ENCODE measurements at regions not wholly inside any gene's neighbourhood (a gene's known extent, or its start where the extent isn't known, plus 50 kb on each side); places are given as distances from the start of the nearest gene placed in this dataset.

GRCh38 chr6:140051521-140052512 lies 677.4 kb upstream of the CITED2 start:
- no TSS peak for BruUV-seq (replicated peaks)
- TF ChIP-seq ZNF217 (CRISPR knock-in tag; IDR thresholded peaks at IDR 0.05) (no peak), ZNF174 (CRISPR knock-in tag; IDR thresholded peaks at IDR 0.05) (no peak)
- H4K20me1 ChIP-seq (replicated peaks; ENCODE audit: control insufficient read depth, insufficient read depth, low read length): no peaks in the 10 kb centered on the region
- DNase-seq (ENCODE audit: extremely low read depth in 1 of 4, low spot score in 3 of 4) (no peak), FAIRE-seq (no peak), ATAC-seq (no peak)
- ChIA-PET POLR2A (interaction anchor here (0.6 to 1.7 kb wide), 6 partner anchors 9 to 923 kb away, joined by 3 to 6 read pairs (median 4); partner anchors contain the start of gene CITED2), CTCF (ENCODE audit: low intra/inter-chr PET ratio) (no interaction called here)
- peaks cover 5 to 7% of the 10 kb centered on the region in 2 experiments; a peak in 2 of 5 replicates for H3K27me3 ChIP-seq (ENCODE audit: control insufficient read depth in 2 of 2, insufficient read depth in 2 of 2, low read length in 2 of 2)
- no peak overlapping the region for H3K9ac ChIP-seq (ENCODE audit: insufficient read depth in 1 of 2, low read depth in 2 of 2, low read length in 2 of 2)
- no peaks in the 10 kb centered on the region for H3K9me1 ChIP-seq (ENCODE audit: control insufficient read depth, insufficient read depth, low read length)
- WGBS (ENCODE audit: insufficient coverage, low coverage, missing lambda C conversion rate): 3% methylated on average over 7 of the region's 7 CpGs
- H3K79me2 ChIP-seq (ENCODE audit: control insufficient read depth, insufficient read depth, low read length): no peaks in the 10 kb centered on the region
- no peak overlapping the region for H3K4me2 ChIP-seq (ENCODE audit: insufficient read depth, low read length)
- H2AFZ ChIP-seq (ENCODE audit: low read depth, low read length): no peak overlapping the region
- no peaks in the 10 kb centered on the region for H3K36me3 ChIP-seq (ENCODE audit: control insufficient read depth, insufficient read depth, low read length)
- no peaks in the 10 kb centered on the region for H3K9me3 ChIP-seq (replicated peaks; ENCODE audit: control insufficient read depth, insufficient read depth, low read depth, low read length)
- intact Hi-C loops (cut with micrococcal nuclease): loop anchor here (2.0 to 10.0 kb wide), 2 partner anchors 389 to 1513 kb away; no protein-coding TSS in a partner anchor
- H3K27ac ChIP-seq (ENCODE audit: extremely low read depth, low read depth, low read length): no peak overlapping the region
- in situ Hi-C loops (cut with MboI): no loop called here
- H3K4me3 ChIP-seq: no peak overlapping the region
- no peaks in the 10 kb centered on the region for H3K4me1 ChIP-seq (replicated peaks in 1 of 2; ENCODE audit: control insufficient read depth in 2 of 2, insufficient read depth in 2 of 2, low read length in 2 of 2)

All from K562 (cell line).